ENCODE measurements at regions not wholly inside any gene's neighbourhood (a gene's known extent, or its start where the extent isn't known, plus 50 kb on each side); places are given as distances from the start of the nearest gene placed in this dataset.

- peaks cover 8% of the 10 kb centered on the region for H3K4me1 Mint-ChIP-seq
- no peak for TF ChIP-seq GRHL2 (CRISPR knock-in tag; IDR thresholded peaks at IDR 0.05; ENCODE audit: insufficient replicate concordance, severe bottlenecking)
- no peak for TF ChIP-seq SMAD3 (CRISPR knock-in tag; IDR thresholded peaks at IDR 0.05; ENCODE audit: borderline replicate concordance)
- TF ChIP-seq EMX1 (CRISPR knock-in tag; IDR thresholded peaks at IDR 0.05): no peak
- TF ChIP-seq CREB1 (CRISPR knock-in tag; IDR thresholded peaks at IDR 0.05): no peak
- TF ChIP-seq NR3C1 (CRISPR knock-in tag; conservative IDR thresholded peaks at IDR 0.05; ENCODE audit: low read depth): no peak
- no peak for TF ChIP-seq ZNF232 (CRISPR knock-in tag; IDR thresholded peaks at IDR 0.05)
- TF ChIP-seq IRF2 (CRISPR knock-in tag; IDR thresholded peaks at IDR 0.05; ENCODE audit: borderline replicate concordance, low read depth): no peak
- TF ChIP-seq ZNF263 (CRISPR knock-in tag; IDR thresholded peaks at IDR 0.05; ENCODE audit: low read depth): no peak
- no peak for TF ChIP-seq ZNF121 (CRISPR knock-in tag; IDR thresholded peaks at IDR 0.05)
- no peak for TF ChIP-seq ERG (CRISPR knock-in tag; IDR thresholded peaks at IDR 0.05)
- no peak for TF ChIP-seq ZNF671 (CRISPR knock-in tag; IDR thresholded peaks at IDR 0.05)
- TF ChIP-seq NFATC4 (CRISPR knock-in tag; IDR thresholded peaks at IDR 0.05): no peak
- TF ChIP-seq PRDM15 (CRISPR knock-in tag; IDR thresholded peaks at IDR 0.05): no peak
- no peak for TF ChIP-seq ZNF532 (CRISPR knock-in tag; IDR thresholded peaks at IDR 0.05; ENCODE audit: borderline replicate concordance)
- TF ChIP-seq MAX (CRISPR knock-in tag; IDR thresholded peaks at IDR 0.05): no peak
- no peak for TF ChIP-seq USF2 (CRISPR knock-in tag; IDR thresholded peaks at IDR 0.05)
- no peak for TF ChIP-seq OVOL2 (CRISPR knock-in tag; IDR thresholded peaks at IDR 0.05; ENCODE audit: borderline replicate concordance)
- TF ChIP-seq PRRX2 (CRISPR knock-in tag; IDR thresholded peaks at IDR 0.05): no peak
- POLR2A ChIA-PET: no interaction called here
Measured at GRCh38 chr14:82052778-82053177, 519.1 kb upstream of the SEL1L start.

More at GRCh38 chr14:82052778-82053177, 519.1 kb upstream of the SEL1L start:
- no peaks in the 10 kb centered on the region for H3K9me3 Mint-ChIP-seq
- no peak overlapping the region for H3K4me3 Mint-ChIP-seq
- no peak for DNase-seq (ENCODE audit: low spot score)
- CTCF ChIA-PET: no interaction called here
- no peaks in the 10 kb centered on the region for H3K27me3 Mint-ChIP-seq (ENCODE audit: low read depth)
- no peak for ATAC-seq
- H3K27ac Mint-ChIP-seq: no peak overlapping the region
- H3K36me3 Mint-ChIP-seq: no peaks in the 10 kb centered on the region

Data from WTC11 (cell line).